ENCODE measurements at regions not wholly inside any gene's neighbourhood (a gene's known extent, or its start where the extent isn't known, plus 50 kb on each side); places are given as distances from the start of the nearest gene placed in this dataset.

- no peak overlapping the region for H3K4me2 ChIP-seq
- CTCF ChIA-PET, result interaction anchor here (0.5 to 5.7 kb wide), 17 partner anchors 8 to 201 kb away, joined by 3 to 67 read pairs (median 6); partner anchors contain the start of gene NOG
- H3K9me3 ChIP-seq, result no peaks in the 10 kb centered on the region
- ATAC-seq (peak; percentile 21 to 25; a peak in 3 of 6 replicates), FAIRE-seq (no peak), DNase-seq (ENCODE audit: low read depth in 1 of 2, low spot score in 1 of 2) (no peak)
- POLR2A ChIA-PET, result interaction anchor here (0.9 kb wide), 1 partner anchor 85 kb away, joined by 3 read pairs; the partner anchor contains the start of gene NOG
- no peak overlapping the region for H3K4me3 ChIP-seq
- H3K4me1 ChIP-seq, result peaks cover 5% of the 10 kb centered on the region; the same call in 1 of the 3 replicates
- H3K27ac ChIP-seq, result no peak overlapping the region
- TF ChIP-seq CHD4 (IDR thresholded peaks at IDR 0.05; ENCODE audit: borderline replicate concordance), result no peak
- no peak for TF ChIP-seq HOXB5 (CRISPR knock-in tag; IDR thresholded peaks at IDR 0.05)
- no peak for TF ChIP-seq JUNB (IDR thresholded peaks at IDR 0.05)
- TF ChIP-seq ZC3H11A (IDR thresholded peaks at IDR 0.05), result no peak
- TF ChIP-seq HOXB13 (CRISPR knock-in tag; IDR thresholded peaks at IDR 0.05; ENCODE audit: low read depth), result no peak
- no peak for TF ChIP-seq FOXS1 (CRISPR knock-in tag; IDR thresholded peaks at IDR 0.05)
- TF ChIP-seq CEBPB (IDR thresholded peaks at IDR 0.05), result no peak
- TF ChIP-seq JUN (IDR thresholded peaks at IDR 0.05), result no peak
- TF ChIP-seq RFX5 (IDR thresholded peaks at IDR 0.05), result no peak
- TF ChIP-seq MAFK (IDR thresholded peaks at IDR 0.05; ENCODE audit: partially characterized antibody), result no peak
- no peak for TF ChIP-seq MAX (IDR thresholded peaks at IDR 0.05)
- TF ChIP-seq GATA3 (IDR thresholded peaks at IDR 0.05; ENCODE audit: borderline replicate concordance), result no peak
- TF ChIP-seq NR3C1 (IDR thresholded peaks at IDR 0.05), result no peak
- no peak for TF ChIP-seq PHF8 (IDR thresholded peaks at IDR 0.05; ENCODE audit: borderline replicate concordance, low read depth)
- TF ChIP-seq BCL3 (IDR thresholded peaks at IDR 0.05), result no peak
- TF ChIP-seq KDM5A (IDR thresholded peaks at IDR 0.05), result no peak
- TF ChIP-seq REST (IDR thresholded peaks at IDR 0.05), result no peak
- TF ChIP-seq ZFP36 (IDR thresholded peaks at IDR 0.05; ENCODE audit: borderline replicate concordance, partially characterized antibody), result no peak
- no peak for TF ChIP-seq POLR2AphosphoS2 (conservative IDR thresholded peaks at IDR 0.05; ENCODE audit: low read length)
- no peak for TF ChIP-seq TFCP2L1 (CRISPR knock-in tag; IDR thresholded peaks at IDR 0.05)
- WGBS (ENCODE audit: missing lambda C conversion rate), result 77% methylated on average over 36 of the region's 37 CpGs
Observed at GRCh38 chr17:56678249-56679114, 85.0 kb downstream of the NOG start.

- H3K4me2 ChIP-seq, result no peak overlapping the region
- WGBS (ENCODE audit: missing lambda C conversion rate), result 33% methylated on average over 12 of the region's 12 CpGs
- ChIA-PET CTCF (interaction anchor here (0.8 to 5.7 kb wide), 10 partner anchors 7 to 179 kb away, joined by 3 to 67 read pairs (median 6); partner anchors contain the start of gene NOG), POLR2A (no interaction called here)
- DNase-seq (ENCODE audit: low read depth in 1 of 2, low spot score in 1 of 2) (peak; percentile 23 to 66), ATAC-seq (peak in 1 of 2 experiments; percentile 85; a peak in 3 of 6 replicates), FAIRE-seq (no peak)
- H3K4me1 ChIP-seq, result peaks cover 5% of the 10 kb centered on the region; the same call in 1 of the 3 replicates
- no peak overlapping the region for H3K4me3 ChIP-seq
- H3K27ac ChIP-seq, result no peak overlapping the region
- H3K9me3 ChIP-seq, result no peaks in the 10 kb centered on the region
- TF ChIP-seq CBX8 (IDR thresholded peaks at IDR 0.05) (no peak), PBX3 (IDR thresholded peaks at IDR 0.05) (no peak), NR3C1 (IDR thresholded peaks at IDR 0.05) (no peak), KDM1A (IDR thresholded peaks at IDR 0.05; ENCODE audit: low read depth) (no peak), POLR2AphosphoS2 (conservative IDR thresholded peaks at IDR 0.05; ENCODE audit: low read length) (no peak), FOSL2 (IDR thresholded peaks at IDR 0.05) (no peak), FOSL2 (CRISPR knock-in tag; IDR thresholded peaks at IDR 0.05) (no peak), HES2 (IDR thresholded peaks at IDR 0.05) (no peak), RARB (CRISPR knock-in tag; IDR thresholded peaks at IDR 0.05) (no peak), HMGXB4 (CRISPR knock-in tag; IDR thresholded peaks at IDR 0.05; ENCODE audit: borderline replicate concordance) (no peak), MAX (IDR thresholded peaks at IDR 0.05) (0 out of 2 replicates have a peak, but pooled peaks have one; percentile 25)
Observed at GRCh38 chr17:56679115-56679776, 85.7 kb downstream of the NOG start.
